ENCODE measurements at regions not wholly inside any gene's neighbourhood (a gene's known extent, or its start where the extent isn't known, plus 50 kb on each side); places are given as distances from the start of the nearest gene placed in this dataset.

- WGBS (ENCODE audit: insufficient coverage, insufficient read length): no CpG with 5 or more reads among the region's 2 CpGs
- no peak overlapping the region for H3K27ac ChIP-seq (ENCODE audit: low read length)
- no peaks in the 10 kb centered on the region for H3K4me1 ChIP-seq (ENCODE audit: control insufficient read depth, insufficient read depth, low read length)
- no peaks in the 10 kb centered on the region for H3K36me3 ChIP-seq (ENCODE audit: control insufficient read depth, insufficient read depth, low read length)
- DNase-seq (ENCODE audit: low read depth, low spot score): no peak
- H3K27me3 ChIP-seq (ENCODE audit: control insufficient read depth, insufficient read depth, low read length): no peaks in the 10 kb centered on the region
- no peak overlapping the region for H3K4me3 ChIP-seq (ENCODE audit: low read length)
- no peaks in the 10 kb centered on the region for H3K9me3 ChIP-seq (ENCODE audit: control insufficient read depth, insufficient read depth, low read length)
Observed at GRCh38 chr1:218659911-218660677, 315.0 kb downstream of the TGFB2 start.

- Histone ChIP-seq H3K9me3 (ENCODE audit: control insufficient read depth, insufficient read depth, low read length) (no peaks in the 10 kb centered on the region), H3K27me3 (ENCODE audit: control insufficient read depth, insufficient read depth, low read length) (no peaks in the 10 kb centered on the region), H3K4me1 (ENCODE audit: control insufficient read depth, insufficient read depth, low read length) (no peaks in the 10 kb centered on the region), H3K4me3 (ENCODE audit: low read length) (no peak overlapping the region), H3K36me3 (ENCODE audit: control insufficient read depth, insufficient read depth, low read length) (no peaks in the 10 kb centered on the region), H3K27ac (ENCODE audit: low read length) (no peak overlapping the region)
- no CpG with 5 or more reads among the region's 1 CpG for WGBS (ENCODE audit: insufficient coverage, insufficient read length)
- DNase-seq (ENCODE audit: low read depth, low spot score): no peak
Observed at GRCh38 chr1:218660678-218661053, 315.5 kb downstream of the TGFB2 start.

- Histone ChIP-seq H3K4me1 (ENCODE audit: control insufficient read depth, insufficient read depth, low read length) (no peaks in the 10 kb centered on the region), H3K9me3 (ENCODE audit: control insufficient read depth, insufficient read depth, low read length) (no peaks in the 10 kb centered on the region), H3K36me3 (ENCODE audit: control insufficient read depth, insufficient read depth, low read length) (no peaks in the 10 kb centered on the region), H3K27ac (ENCODE audit: low read length) (no peak overlapping the region), H3K4me3 (ENCODE audit: low read length) (no peak overlapping the region), H3K27me3 (ENCODE audit: control insufficient read depth, insufficient read depth, low read length) (no peaks in the 10 kb centered on the region)
- no peak for DNase-seq (ENCODE audit: low read depth, low spot score)
- no CpG with 5 or more reads among the region's 3 CpGs for WGBS (ENCODE audit: insufficient coverage, insufficient read length)
Observed at GRCh38 chr1:218661411-218661810, 316.3 kb downstream of the TGFB2 start.

- no CpG with 5 or more reads among the region's 3 CpGs for WGBS (ENCODE audit: insufficient coverage, insufficient read length)
- no peaks in the 10 kb centered on the region for H3K4me1 ChIP-seq (ENCODE audit: control insufficient read depth, insufficient read depth, low read length)
- H3K4me3 ChIP-seq (ENCODE audit: low read length): no peak overlapping the region
- no peak overlapping the region for H3K27ac ChIP-seq (ENCODE audit: low read length)
- DNase-seq (ENCODE audit: low read depth, low spot score): no peak
- no peaks in the 10 kb centered on the region for H3K27me3 ChIP-seq (ENCODE audit: control insufficient read depth, insufficient read depth, low read length)
- H3K9me3 ChIP-seq (ENCODE audit: control insufficient read depth, insufficient read depth, low read length): no peaks in the 10 kb centered on the region
- no peaks in the 10 kb centered on the region for H3K36me3 ChIP-seq (ENCODE audit: control insufficient read depth, insufficient read depth, low read length)
Observed at GRCh38 chr1:218664385-218665170, 319.4 kb downstream of the TGFB2 start.

- no peak overlapping the region for H3K27ac ChIP-seq (ENCODE audit: low read length)
- WGBS (ENCODE audit: insufficient coverage, insufficient read length): no CpG with 5 or more reads among the region's 4 CpGs
- no peak for DNase-seq (ENCODE audit: low read depth, low spot score)
- no peaks in the 10 kb centered on the region for H3K36me3 ChIP-seq (ENCODE audit: control insufficient read depth, insufficient read depth, low read length)
- H3K4me3 ChIP-seq (ENCODE audit: low read length): no peak overlapping the region
- no peaks in the 10 kb centered on the region for H3K4me1 ChIP-seq (ENCODE audit: control insufficient read depth, insufficient read depth, low read length)
- H3K27me3 ChIP-seq (ENCODE audit: control insufficient read depth, insufficient read depth, low read length): no peaks in the 10 kb centered on the region
- no peaks in the 10 kb centered on the region for H3K9me3 ChIP-seq (ENCODE audit: control insufficient read depth, insufficient read depth, low read length)
Observed at GRCh38 chr1:218665221-218665620, 320.1 kb downstream of the TGFB2 start.

GRCh38 chr1:218666263-218666662, 321.1 kb downstream of the TGFB2 start:
- DNase-seq (ENCODE audit: low read depth, low spot score): no peak
- Histone ChIP-seq H3K27me3 (ENCODE audit: control insufficient read depth, insufficient read depth, low read length) (no peaks in the 10 kb centered on the region), H3K36me3 (ENCODE audit: control insufficient read depth, insufficient read depth, low read length) (no peaks in the 10 kb centered on the region), H3K9me3 (ENCODE audit: control insufficient read depth, insufficient read depth, low read length) (no peaks in the 10 kb centered on the region), H3K4me1 (ENCODE audit: control insufficient read depth, insufficient read depth, low read length) (no peaks in the 10 kb centered on the region), H3K4me3 (ENCODE audit: low read length) (no peak overlapping the region), H3K27ac (ENCODE audit: low read length) (no peak overlapping the region)

- Histone ChIP-seq H3K9me3 (ENCODE audit: control insufficient read depth, insufficient read depth, low read length) (no peaks in the 10 kb centered on the region), H3K4me3 (ENCODE audit: low read length) (no peak overlapping the region), H3K27me3 (ENCODE audit: control insufficient read depth, insufficient read depth, low read length) (no peaks in the 10 kb centered on the region), H3K36me3 (ENCODE audit: control insufficient read depth, insufficient read depth, low read length) (no peaks in the 10 kb centered on the region), H3K4me1 (ENCODE audit: control insufficient read depth, insufficient read depth, low read length) (no peaks in the 10 kb centered on the region), H3K27ac (ENCODE audit: low read length) (no peak overlapping the region)
- DNase-seq (ENCODE audit: low read depth, low spot score): no peak
- WGBS (ENCODE audit: insufficient coverage, insufficient read length): 100% methylated on average over 1 of the region's 3 CpGs
Observed at GRCh38 chr1:218667781-218668516, 322.8 kb downstream of the TGFB2 start.

GRCh38 chr1:218669431-218669830, 324.3 kb downstream of the TGFB2 start:
- H3K9me3 ChIP-seq (ENCODE audit: control insufficient read depth, insufficient read depth, low read length): no peaks in the 10 kb centered on the region
- WGBS (ENCODE audit: insufficient coverage, insufficient read length): no CpG with 5 or more reads among the region's 1 CpG

GRCh38 chr1:218670875-218671274, 325.7 kb downstream of the TGFB2 start:
- Histone ChIP-seq H3K4me1 (ENCODE audit: control insufficient read depth, insufficient read depth, low read length) (peaks cover 2% of the 10 kb centered on the region; the same call in 1 of the 2 replicates), H3K27ac (ENCODE audit: low read length) (no peak overlapping the region), H3K27me3 (ENCODE audit: control insufficient read depth, insufficient read depth, low read length) (no peaks in the 10 kb centered on the region), H3K36me3 (ENCODE audit: control insufficient read depth, insufficient read depth, low read length) (no peaks in the 10 kb centered on the region), H3K4me3 (ENCODE audit: low read length) (no peak overlapping the region), H3K9me3 (ENCODE audit: control insufficient read depth, insufficient read depth, low read length) (no peaks in the 10 kb centered on the region)
- no CpG with 5 or more reads among the region's 1 CpG for WGBS (ENCODE audit: insufficient coverage, insufficient read length)
- no peak for DNase-seq (ENCODE audit: low read depth, low spot score)

More at GRCh38 chr1:218669431-218669830, 324.3 kb downstream of the TGFB2 start:
- Histone ChIP-seq H3K4me1 (ENCODE audit: control insufficient read depth, insufficient read depth, low read length) (peaks cover 2% of the 10 kb centered on the region; the same call in 1 of the 2 replicates), H3K4me3 (ENCODE audit: low read length) (no peak overlapping the region), H3K36me3 (ENCODE audit: control insufficient read depth, insufficient read depth, low read length) (no peaks in the 10 kb centered on the region), H3K27me3 (ENCODE audit: control insufficient read depth, insufficient read depth, low read length) (no peaks in the 10 kb centered on the region), H3K27ac (ENCODE audit: low read length) (no peak overlapping the region)
- no peak for DNase-seq (ENCODE audit: low read depth, low spot score)

- Histone ChIP-seq H3K36me3 (ENCODE audit: control insufficient read depth, insufficient read depth, low read length) (no peaks in the 10 kb centered on the region), H3K9me3 (ENCODE audit: control insufficient read depth, insufficient read depth, low read length) (no peaks in the 10 kb centered on the region), H3K4me3 (ENCODE audit: low read length) (no peak overlapping the region), H3K27me3 (ENCODE audit: control insufficient read depth, insufficient read depth, low read length) (no peaks in the 10 kb centered on the region), H3K4me1 (ENCODE audit: control insufficient read depth, insufficient read depth, low read length) (peaks cover 2% of the 10 kb centered on the region; the same call in 1 of the 2 replicates), H3K27ac (ENCODE audit: low read length) (no peak overlapping the region)
- no peak for DNase-seq (ENCODE audit: low read depth, low spot score)
- no CpG with 5 or more reads among the region's 6 CpGs for WGBS (ENCODE audit: insufficient coverage, insufficient read length)
Observed at GRCh38 chr1:218671573-218671972, 326.4 kb downstream of the TGFB2 start.

Measured in iPS DF 6.9 (cell line).